K562 (cell line): ENCODE measurements at regions not wholly inside any gene's neighbourhood (a gene's known extent, or its start where the extent isn't known, plus 50 kb on each side); places are given as distances from the start of the nearest gene placed in this dataset.

Experiments
- ATF1 ChIP-seq, 2 experiments: fragments of 450-650 bp in 1 of 2; IDR thresholded peaks; 2 replicates each; pipeline ENCODE4 v1.6.1; 2016; ENCODE audit warnings: missing compliant biosample characterization in 1 of 2, missing genetic modification characterization in 1 of 2
- DIDO1 ChIP-seq: fragments of 450-650 bp; IDR thresholded peaks from 2 replicates; pipeline ENCODE4 v1.6.1; 2016; ENCODE audit warnings: low read depth, missing biosample characterization, missing genetic modification characterization
- FOXA3 ChIP-seq, 2 experiments: fragments of 450-650 bp in 1 of 2; sonication (generic) in 1 of 2; formaldehyde crosslinking; IDR thresholded peaks in 1 of 2; conservative IDR thresholded peaks in 1 of 2; 2 replicates each; pipeline versions ENCODE4 v1.4.0 to v1.8.0; 2020 to 2022; ENCODE audit warnings: mild to moderate bottlenecking in 2 of 2, missing genetic modification reagents in 1 of 2
- FOXJ3 ChIP-seq: sonication (generic); formaldehyde crosslinking; IDR thresholded peaks from 2 replicates; pipeline ENCODE4 v1.4.0; 2020; ENCODE audit warnings: mild to moderate bottlenecking, missing genetic modification reagents
- GTF2E2 ChIP-seq: fragments of 200-800 bp; sonication (Bioruptor generic); IDR thresholded peaks from 2 replicates; pipeline ENCODE4 v1.6.1; 2016; ENCODE audit warnings: missing genetic modification characterization, missing compliant biosample characterization
- KAT8 ChIP-seq: fragments of 450-650 bp; IDR thresholded peaks from 2 replicates; pipeline ENCODE4 v1.6.1; 2016; ENCODE audit warnings: low read depth, mild to moderate bottlenecking
- MAZ ChIP-seq, 2 experiments: fragments of 450-650 bp in 1 of 2; sonication (generic) in 1 of 2; formaldehyde crosslinking; IDR thresholded peaks in 1 of 2; conservative IDR thresholded peaks in 1 of 2; 2 replicates each; pipeline versions ENCODE4 v1.4.0 to v1.5.0; 2020; ENCODE audit warnings: mild to moderate bottlenecking in 1 of 2, missing genetic modification reagents in 1 of 2
- NRF1 ChIP-seq, 2 experiments: fragments of 450-650 bp; IDR thresholded peaks in 1 of 2; conservative IDR thresholded peaks in 1 of 2; 2 replicates each; pipeline ENCODE4 v1.6.1; 2014; ENCODE audit warnings: mild to moderate bottlenecking in 2 of 2
- RNF2 ChIP-seq: sonication (generic); IDR thresholded peaks from 2 replicates; pipeline ENCODE4 v1.6.1; 2016
- SMARCA4 ChIP-seq: fragments of 450-650 bp; IDR thresholded peaks from 2 replicates; pipeline ENCODE4 v1.6.1; 2016
- SRSF1 ChIP-seq: fragments of 200-400 bp; formaldehyde crosslinking; IDR thresholded peaks from 2 replicates; pipeline ENCODE4 v1.6.1; 2017; ENCODE audit warnings: mild to moderate bottlenecking, low read depth, low read length, moderate library complexity
- TOE1 ChIP-seq, 2 experiments: fragments of 450-650 bp in 1 of 2; sonication (generic) in 1 of 2; formaldehyde crosslinking in 1 of 2; IDR thresholded peaks; 2 replicates each; pipeline versions ENCODE4 v1.7.1 to v1.8.0; 2016 to 2022; ENCODE audit warnings: borderline replicate concordance in 2 of 2, mild to moderate bottlenecking in 2 of 2, antibody characterized with exemption in 1 of 2, inconsistent platforms in 1 of 2, low read depth in 1 of 2, missing genetic modification reagents in 1 of 2, moderate library complexity in 1 of 2
- YY1 ChIP-seq, 3 experiments: IDR thresholded peaks; 2 replicates each; pipeline ENCODE4 v1.6.1; 2011; ENCODE audit warnings: low read length in 2 of 3, mild to moderate bottlenecking in 2 of 3, moderate library complexity in 2 of 3, borderline replicate concordance in 1 of 3, control low read depth in 1 of 3, low read depth in 1 of 3; ENCODE audit not compliant: insufficient read depth in 3 of 3, insufficient replicate concordance in 2 of 3, control insufficient read depth in 1 of 3, insufficient read length in 1 of 3; ENCODE audit errors: extremely low read depth in 1 of 3
- ZKSCAN8 ChIP-seq: fragments of 200-800 bp; sonication (Bioruptor generic); IDR thresholded peaks from 2 replicates; pipeline ENCODE4 v1.6.1; 2016; ENCODE audit warnings: missing genetic modification characterization, missing compliant biosample characterization
- ZNF778 ChIP-seq: fragments of 450-650 bp; formaldehyde crosslinking; IDR thresholded peaks from 2 replicates; pipeline ENCODE4 v1.4.0; 2020; ENCODE audit warnings: mild to moderate bottlenecking, moderate library complexity
- ZSCAN29 ChIP-seq: fragments of 450-650 bp; IDR thresholded peaks from 2 replicates; pipeline ENCODE4 v1.6.1; 2017
- TF ChIP-seq, protein P1 (sequence below): sonication (generic); formaldehyde crosslinking; IDR thresholded peaks from 2 replicates; pipeline ENCODE4 v1.9.0; 2022; ENCODE audit warnings: mild to moderate bottlenecking, missing genetic modification reagents
- TF ChIP-seq, protein P2 (sequence below), 2 experiments: fragments of 450-650 bp; IDR thresholded peaks; 2 replicates each; pipeline ENCODE4 v1.6.1; 2018; ENCODE audit warnings: mild to moderate bottlenecking in 2 of 2, low read depth in 1 of 2; ENCODE audit not compliant: partially characterized antibody in 2 of 2

DNA sequence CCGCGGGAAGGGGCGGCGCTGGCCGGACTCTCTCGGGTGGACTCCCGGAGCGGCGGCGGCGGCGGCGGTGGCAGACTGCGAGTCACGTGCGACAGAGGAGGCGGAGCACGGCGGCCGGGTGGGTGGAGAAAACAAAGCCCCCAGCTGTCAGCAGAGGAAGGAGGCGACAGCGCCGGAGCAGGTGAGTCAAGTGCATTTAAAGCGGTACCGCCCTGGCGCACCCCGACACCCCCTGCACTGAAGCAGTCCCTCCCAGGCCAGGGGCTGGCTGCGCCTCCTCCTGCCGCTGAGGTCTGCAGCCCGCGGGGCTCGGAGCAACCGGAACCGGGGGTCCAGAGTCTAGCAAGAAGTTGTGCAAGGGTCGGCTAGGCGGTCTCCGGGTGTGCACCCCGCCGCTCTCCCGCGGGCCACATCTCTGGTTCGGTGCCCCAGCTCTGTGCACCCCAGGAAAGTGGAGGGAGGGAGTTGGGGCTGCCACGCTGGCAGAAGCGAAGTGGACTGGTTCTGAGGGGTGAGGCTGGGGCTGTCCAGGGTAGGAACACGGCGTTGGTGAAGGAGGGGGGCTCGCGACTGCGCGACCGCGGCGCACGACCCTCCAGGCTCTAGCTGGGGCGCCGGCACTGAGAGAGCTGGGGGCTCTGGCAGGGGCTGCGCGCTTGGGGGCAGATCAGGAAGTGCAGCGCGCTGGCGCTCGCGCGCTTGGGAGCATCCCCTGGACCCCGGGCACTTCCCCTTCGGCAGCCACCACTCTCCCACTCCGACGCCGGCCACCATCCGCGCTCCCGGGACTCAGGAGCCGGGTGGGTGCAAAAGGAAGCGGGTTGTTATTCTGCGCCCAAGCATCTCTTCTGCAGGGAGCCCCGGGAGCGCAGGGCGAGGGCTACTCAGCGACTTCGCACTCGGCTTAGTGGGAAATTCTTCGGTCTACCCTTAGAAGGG lies 64.0 kb upstream of the MAPRE2 start (continued):
- TF ChIP-seq SRSF1 (0 out of 2 replicates have a peak, but pooled peaks have one; percentile 35), DIDO1 (tag) (peak; percentile 34; the same call in 1 of the 2 replicates), YY1 (IDR thresholded peaks at IDR 0.05; ENCODE audit: borderline replicate concordance in 1 of 3, control insufficient read depth in 1 of 3, extremely low read depth in 1 of 3, insufficient read depth in 3 of 3, insufficient read length in 1 of 3, insufficient replicate concordance in 2 of 3, low read depth in 1 of 3, low read length in 2 of 3) (no peak), ZSCAN29 (no peak), GTF2E2 (tag) (no peak), ZKSCAN8 (CRISPR knock-in tag) (no peak), SMARCA4 (no peak), ATF1 (CRISPR knock-in tag; IDR thresholded peaks at IDR 0.05) (no peak), ATF1 (tag; IDR thresholded peaks at IDR 0.05) (0 out of 2 replicates have a peak, but pooled peaks have one; percentile 15), KAT8 (no peak), RNF2 (no peak), NRF1 (conservative IDR thresholded peaks at IDR 0.05 in 1 of 2, IDR thresholded peaks at IDR 0.05 in 1 of 2) (peak; percentile 38 to 49), MAZ (CRISPR knock-in tag; conservative IDR thresholded peaks at IDR 0.05 in 1 of 2, IDR thresholded peaks at IDR 0.05 in 1 of 2) (peak in 1 of 2 experiments; percentile 20; a peak in 1 of 4 replicates), TOE1 (IDR thresholded peaks at IDR 0.05; ENCODE audit: borderline replicate concordance) (peak; percentile 62; the same call in 1 of the 2 replicates), TOE1 (CRISPR knock-in tag; IDR thresholded peaks at IDR 0.05; ENCODE audit: borderline replicate concordance, low read depth) (no peak), ZNF778 (no peak), FOXJ3 (no peak), FOXA3 (CRISPR knock-in tag; conservative IDR thresholded peaks at IDR 0.05 in 1 of 2, IDR thresholded peaks at IDR 0.05 in 1 of 2) (0 out of 4 replicates have a peak, but pooled peaks of 1 of the 2 experiments have one; percentile 37)
- TF ChIP-seq, protein P1, sequence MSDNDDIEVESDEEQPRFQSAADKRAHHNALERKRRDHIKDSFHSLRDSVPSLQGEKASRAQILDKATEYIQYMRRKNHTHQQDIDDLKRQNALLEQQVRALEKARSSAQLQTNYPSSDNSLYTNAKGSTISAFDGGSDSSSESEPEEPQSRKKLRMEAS (CRISPR knock-in tag), result 0 out of 2 replicates have a peak, but pooled peaks have one; percentile 41
- TF ChIP-seq, protein P2, sequence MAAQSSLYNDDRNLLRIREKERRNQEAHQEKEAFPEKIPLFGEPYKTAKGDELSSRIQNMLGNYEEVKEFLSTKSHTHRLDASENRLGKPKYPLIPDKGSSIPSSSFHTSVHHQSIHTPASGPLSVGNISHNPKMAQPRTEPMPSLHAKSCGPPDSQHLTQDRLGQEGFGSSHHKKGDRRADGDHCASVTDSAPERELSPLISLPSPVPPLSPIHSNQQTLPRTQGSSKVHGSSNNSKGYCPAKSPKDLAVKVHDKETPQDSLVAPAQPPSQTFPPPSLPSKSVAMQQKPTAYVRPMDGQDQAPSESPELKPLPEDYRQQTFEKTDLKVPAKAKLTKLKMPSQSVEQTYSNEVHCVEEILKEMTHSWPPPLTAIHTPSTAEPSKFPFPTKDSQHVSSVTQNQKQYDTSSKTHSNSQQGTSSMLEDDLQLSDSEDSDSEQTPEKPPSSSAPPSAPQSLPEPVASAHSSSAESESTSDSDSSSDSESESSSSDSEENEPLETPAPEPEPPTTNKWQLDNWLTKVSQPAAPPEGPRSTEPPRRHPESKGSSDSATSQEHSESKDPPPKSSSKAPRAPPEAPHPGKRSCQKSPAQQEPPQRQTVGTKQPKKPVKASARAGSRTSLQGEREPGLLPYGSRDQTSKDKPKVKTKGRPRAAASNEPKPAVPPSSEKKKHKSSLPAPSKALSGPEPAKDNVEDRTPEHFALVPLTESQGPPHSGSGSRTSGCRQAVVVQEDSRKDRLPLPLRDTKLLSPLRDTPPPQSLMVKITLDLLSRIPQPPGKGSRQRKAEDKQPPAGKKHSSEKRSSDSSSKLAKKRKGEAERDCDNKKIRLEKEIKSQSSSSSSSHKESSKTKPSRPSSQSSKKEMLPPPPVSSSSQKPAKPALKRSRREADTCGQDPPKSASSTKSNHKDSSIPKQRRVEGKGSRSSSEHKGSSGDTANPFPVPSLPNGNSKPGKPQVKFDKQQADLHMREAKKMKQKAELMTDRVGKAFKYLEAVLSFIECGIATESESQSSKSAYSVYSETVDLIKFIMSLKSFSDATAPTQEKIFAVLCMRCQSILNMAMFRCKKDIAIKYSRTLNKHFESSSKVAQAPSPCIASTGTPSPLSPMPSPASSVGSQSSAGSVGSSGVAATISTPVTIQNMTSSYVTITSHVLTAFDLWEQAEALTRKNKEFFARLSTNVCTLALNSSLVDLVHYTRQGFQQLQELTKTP (IDR thresholded peaks at IDR 0.05; ENCODE audit: low read depth in 1 of 2, partially characterized antibody in 2 of 2), result no peak
